Activated effector memory CD4-positive, alpha-beta T cell treated with anti-CD3 and anti-CD28 coated beads, Interleukin-2, amount 50 U/mL, for 16 hours (primary cell): ENCODE measurements at regions not wholly inside any gene's neighbourhood (a gene's known extent, or its start where the extent isn't known, plus 50 kb on each side); places are given as distances from the start of the nearest gene placed in this dataset.

Experiments
- DNase-seq: peaks from one replicate; pipeline ENCODE4 v3.0.0-alpha.2; 2020

DNA sequence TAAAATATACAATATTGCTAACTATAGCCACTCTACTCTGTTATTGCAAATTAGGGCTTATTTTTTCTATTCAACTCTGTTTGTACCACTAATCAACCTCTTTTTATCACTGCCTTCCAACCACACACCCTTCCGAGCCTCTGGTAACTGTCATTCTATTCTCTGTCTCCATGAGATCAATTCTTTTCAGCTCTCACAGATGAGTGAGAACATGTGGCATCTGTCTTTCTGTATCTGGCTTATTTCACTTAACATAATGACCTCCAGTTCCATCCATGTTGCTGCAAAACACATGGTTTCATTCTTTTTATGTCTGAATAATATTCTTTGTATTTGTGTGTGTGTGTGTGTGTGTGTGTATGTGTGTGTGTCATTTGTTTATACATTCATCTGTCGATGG lies 350.1 kb upstream of the DACH1 start:
- no peak for DNase-seq

GRCh38 chr13:72208112-72208645 lies 341.2 kb upstream of the DACH1 start:
- no peak for DNase-seq

GRCh38 chr13:72205773-72206172 lies 338.8 kb upstream of the DACH1 start:
- DNase-seq: no peak

DNA sequence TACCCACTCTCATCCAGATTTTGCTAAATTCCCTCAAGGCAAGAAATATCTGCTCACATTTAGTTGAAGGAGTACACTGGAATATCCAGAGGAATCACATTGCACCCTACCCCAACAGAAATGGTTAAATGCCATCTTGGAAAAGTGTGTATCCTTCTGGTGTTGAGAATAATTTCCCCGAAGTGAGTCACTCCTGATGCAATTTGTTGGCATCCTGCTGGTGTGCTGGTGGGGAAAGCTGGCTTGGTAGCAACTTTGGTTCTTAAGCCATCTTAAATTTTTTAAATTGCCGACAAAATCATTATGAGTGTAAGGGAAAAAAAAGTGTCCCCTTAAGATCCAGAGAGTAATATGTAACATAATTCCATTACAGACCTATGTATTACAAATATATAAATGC lies 337.3 kb upstream of the DACH1 start:
- no peak for DNase-seq

DNA sequence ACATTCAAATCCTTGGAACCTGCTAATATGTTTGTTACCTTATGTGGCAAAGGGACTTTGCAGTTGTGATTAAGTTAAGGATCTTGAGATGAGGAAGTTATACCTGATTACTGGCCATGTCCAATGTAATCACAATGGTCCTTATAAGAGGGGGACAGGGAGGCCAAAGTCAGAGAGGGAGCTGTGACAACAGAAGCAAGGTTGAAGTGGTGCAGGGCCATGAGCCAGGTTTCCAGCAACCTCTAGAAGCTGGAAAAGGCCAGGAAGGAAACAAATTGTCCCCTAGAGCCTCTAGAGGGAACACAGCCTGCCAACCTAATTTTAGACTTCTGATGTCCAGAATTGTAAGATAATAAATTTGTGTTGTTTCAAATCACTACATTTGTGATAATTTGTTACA lies 334.7 kb upstream of the DACH1 start:
- no peak for DNase-seq

DNA sequence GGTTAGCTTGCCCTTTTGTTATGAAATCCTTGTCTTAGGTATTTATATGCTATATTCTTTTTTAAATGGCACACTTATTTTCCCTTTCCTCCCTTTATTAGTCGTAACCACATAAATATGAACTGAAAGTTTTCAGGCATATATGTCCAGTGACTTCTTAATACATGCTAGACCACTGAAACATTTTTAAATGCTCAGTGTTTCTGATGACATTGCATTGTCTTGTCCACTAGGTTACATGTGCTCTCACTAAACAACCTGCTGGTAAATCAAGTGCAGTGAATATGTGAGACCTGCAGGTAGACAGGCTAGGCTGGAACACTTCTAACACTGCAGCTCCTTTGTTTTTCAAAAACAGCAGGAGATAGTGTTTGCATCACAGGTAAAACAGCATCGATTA lies 332.6 kb upstream of the DACH1 start:
- DNase-seq: no peak

DNA sequence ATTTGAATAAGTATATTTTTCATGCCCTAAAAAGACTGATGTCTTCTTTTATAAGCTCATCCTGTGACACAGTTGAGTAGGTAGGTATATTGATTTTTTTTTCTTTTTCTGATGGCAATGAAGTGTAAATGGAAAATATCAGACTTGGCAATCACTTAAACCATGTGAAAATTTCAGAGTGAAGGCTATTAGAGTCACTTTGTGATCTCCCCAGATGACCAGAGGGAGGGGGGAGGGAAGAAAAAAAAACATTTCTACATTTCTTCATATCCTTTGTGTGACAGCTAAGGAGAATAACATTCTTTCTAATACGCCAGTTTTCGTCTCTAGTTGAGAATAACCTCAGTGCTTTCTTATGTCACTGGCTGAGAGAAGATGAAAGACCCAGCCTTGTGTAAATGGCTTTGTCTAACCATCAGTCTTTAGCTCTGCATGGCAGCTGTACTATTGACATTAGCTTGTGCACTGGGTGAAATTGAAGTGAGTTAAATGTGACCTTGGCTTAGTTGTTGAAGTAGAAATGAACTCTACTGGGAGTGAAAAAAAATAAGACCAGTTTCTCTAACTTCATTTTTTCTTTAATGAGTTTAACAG lies 332.1 kb upstream of the DACH1 start:
- no peak for DNase-seq

DNA sequence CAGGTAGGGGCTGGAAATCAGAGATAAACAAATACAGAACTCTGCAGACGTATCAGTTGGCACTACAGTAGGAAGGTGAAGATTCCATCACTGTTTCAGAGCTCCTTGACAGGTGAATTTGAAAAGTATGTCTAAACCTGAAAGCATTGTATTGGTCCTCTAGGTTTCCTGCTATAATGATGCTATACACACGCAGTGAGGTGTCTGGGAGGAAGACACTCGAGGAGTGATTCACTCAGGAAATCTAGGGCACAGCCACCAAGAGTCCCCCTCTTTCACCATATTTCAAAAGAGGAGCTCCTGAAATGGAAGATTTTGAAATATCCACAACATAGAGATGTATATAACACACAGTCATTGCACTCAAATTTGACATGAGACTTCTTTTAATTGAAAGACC lies 331.0 kb upstream of the DACH1 start:
- DNase-seq: no peak

DNA sequence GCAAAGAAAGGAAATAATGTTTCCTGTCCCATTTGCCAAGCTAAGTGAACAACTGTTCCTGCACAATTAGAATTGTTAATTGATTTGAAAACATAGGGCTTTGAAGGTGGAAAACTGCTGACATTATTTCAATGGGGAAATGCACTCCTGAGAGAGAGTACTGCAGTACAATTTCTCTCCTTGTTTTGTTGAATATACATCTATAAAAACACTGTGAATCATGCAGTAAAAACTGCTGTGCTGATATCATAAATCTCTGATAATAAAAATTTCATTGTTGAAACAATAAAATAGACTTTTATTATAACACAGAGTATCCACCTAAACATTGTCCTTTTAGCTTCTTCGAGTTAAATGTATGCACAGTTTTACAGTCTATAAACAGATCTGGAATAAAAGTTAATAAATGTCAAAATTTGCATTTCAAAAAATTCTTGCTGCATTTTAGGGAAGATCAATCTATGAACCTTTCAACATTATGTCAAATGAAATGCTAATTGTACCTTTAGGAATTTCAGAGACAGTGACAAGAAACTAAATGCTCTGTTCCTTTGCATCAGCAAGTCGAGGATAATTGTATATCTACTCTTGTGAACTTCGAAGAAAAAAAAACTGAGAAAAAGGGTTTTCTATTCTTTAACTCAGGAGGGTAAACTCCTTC lies 328.2 kb upstream of the DACH1 start:
- DNase-seq: no peak

DNA sequence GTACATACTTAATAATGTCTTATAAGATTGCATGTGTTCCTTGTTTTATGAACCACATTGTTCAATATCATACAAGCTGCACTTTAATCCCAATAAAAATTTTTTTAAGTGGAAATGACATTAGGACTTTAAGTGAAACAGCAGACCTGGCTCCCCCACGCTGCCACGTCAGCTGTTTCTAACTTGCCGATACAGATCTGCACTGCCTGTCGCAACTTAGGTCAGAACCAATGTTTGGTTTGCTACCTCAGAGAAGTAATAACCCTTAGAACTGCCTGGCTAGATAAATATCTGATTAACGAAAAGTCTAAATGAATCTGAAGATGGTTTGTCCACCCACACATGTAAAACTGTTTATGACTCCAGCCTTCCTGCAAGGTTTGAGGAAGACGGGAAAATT lies 327.5 kb upstream of the DACH1 start:
- DNase-seq: no peak

DNA sequence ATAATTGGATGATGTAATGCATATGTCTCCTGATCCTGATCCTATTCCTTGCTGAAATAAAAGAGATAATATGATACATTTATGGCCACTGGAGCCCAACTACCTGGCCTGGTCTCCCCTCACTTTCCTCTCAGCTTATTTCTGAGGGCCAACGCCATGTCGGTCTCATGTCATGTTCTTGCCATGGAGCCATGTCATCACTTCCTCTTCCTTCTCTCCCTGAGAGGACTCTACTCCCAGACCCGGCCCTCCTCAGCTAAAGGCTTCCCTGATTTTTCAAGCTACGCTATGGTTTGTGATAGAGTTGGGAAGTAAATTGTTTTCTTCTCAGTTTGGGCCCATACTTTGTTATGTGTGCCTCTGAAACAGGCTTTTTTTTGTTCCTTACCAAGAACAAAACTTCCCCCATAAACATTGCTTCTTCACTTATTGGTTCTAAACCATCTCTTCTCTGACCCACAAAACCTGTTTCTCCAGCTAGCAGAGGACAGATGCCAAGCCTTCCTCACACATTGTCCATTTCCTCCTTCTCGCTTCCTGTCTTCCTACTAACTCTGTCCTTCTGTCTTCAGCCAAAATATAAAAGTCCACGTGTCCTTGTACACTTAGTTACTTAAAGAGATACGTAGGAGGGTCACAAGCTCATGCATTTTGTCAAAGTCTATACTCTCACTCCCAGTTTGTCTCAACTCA lies 319.9 kb upstream of the DACH1 start:
- no peak for DNase-seq

GRCh38 chr13:72185776-72186175 lies 318.8 kb upstream of the DACH1 start:
- no peak for DNase-seq

DNA sequence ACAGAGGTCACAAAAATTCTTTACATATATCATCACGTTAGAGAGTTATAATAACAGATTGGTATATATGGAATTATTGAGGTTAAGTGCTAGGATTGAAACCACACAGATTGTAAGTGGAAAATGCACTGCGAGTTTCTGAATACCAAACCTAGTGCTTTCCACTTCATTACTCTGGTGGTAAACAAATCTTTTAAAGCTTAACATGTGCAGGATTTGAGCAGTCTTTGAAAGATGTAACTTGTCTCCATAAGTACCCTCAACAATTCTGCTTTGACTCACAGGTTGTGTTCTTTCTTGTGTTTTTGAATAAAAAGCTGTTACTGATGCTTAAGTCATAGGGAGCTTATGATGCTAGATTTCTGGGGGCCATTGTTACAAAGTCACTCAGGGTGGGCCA lies 314.7 kb upstream of the DACH1 start:
- no peak for DNase-seq

DNA sequence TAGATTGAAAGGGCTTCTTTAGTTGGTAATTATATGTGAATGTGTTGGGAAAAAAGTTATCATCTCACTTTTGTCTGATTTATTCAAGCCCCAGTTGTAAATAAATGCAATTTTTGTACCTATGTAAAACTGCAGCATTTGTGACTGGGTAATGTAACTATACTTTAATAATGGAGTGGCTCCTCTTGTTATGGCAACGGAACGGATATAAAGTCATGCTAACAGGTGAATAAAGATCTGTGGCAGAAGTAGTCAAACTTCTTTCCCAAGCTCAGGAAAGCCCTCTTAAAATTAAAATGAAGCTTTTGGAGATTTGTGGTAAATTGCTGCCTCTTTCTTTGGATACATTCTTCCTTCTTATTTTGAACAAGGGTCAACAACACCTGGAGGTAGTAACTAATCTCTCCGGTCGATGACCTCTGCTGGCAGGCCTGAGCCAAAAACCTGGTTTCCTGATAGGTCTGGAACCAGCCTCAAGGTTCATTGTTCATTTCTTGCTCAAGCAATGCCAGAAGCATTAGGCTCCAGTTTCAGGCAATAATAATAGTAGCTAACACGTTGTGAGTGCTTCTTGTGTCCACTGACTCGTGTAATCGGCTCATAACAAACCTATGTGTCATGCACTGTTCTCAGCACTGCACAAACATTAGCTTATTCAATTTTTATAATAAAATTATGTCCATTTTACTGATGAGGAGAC lies 313.4 kb upstream of the DACH1 start:
- DNase-seq: no peak

DNA sequence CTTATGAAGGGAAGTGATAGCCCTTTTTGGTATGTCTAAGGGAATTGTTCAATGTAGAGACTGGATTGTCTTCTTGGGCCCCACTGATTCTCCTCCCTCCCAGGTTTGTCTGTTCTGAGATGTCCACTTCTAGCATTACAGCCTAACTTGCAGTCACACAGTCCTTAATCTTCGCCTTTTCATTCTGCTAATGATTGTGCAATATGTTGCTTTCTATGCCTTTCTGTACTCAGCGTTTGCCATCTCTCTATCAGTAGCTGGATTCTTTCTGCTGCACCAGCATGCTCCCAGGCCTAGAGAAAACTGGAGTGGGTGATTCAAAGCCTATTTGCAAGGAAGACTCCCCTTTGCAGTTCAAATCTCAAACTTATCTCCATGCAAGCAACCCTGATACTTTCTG lies 307.5 kb upstream of the DACH1 start:
- no peak for DNase-seq

GRCh38 chr13:72170571-72170970 lies 303.6 kb upstream of the DACH1 start:
- DNase-seq: no peak

DNA sequence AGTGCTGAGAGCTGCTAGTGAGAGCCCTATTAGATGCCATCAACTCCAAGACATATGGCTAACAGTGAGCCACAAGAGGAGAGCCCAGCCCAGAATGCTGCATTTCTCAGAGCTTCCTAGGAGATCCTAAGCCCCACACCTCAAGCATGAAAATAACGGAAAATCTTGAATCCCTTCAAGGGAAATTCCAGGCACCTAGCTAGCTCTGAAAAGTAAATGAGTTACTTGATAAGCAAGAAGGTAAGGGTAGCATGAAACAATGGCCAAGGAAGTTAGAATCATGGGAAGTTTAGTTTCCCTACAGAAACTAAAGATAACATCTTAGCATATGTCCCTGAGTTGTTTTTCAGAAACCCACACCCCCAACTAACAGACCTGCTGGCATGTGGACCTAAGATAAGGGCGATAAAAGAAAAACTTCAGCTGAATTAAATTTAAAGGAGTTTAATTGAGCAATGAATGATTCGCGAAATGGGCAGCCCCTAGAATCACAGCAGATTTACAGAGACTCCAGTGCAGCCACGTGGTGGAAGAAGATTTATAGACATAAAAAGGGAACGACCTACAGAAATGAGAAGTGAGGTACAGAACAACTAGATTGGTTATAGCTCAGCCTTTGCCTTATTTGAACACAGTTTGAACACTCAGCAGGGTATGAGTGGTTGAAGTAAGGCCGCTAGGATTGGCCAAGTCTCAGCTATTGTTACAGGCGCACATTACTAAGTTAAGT lies 301.3 kb upstream of the DACH1 start:
- DNase-seq: no peak

DNA sequence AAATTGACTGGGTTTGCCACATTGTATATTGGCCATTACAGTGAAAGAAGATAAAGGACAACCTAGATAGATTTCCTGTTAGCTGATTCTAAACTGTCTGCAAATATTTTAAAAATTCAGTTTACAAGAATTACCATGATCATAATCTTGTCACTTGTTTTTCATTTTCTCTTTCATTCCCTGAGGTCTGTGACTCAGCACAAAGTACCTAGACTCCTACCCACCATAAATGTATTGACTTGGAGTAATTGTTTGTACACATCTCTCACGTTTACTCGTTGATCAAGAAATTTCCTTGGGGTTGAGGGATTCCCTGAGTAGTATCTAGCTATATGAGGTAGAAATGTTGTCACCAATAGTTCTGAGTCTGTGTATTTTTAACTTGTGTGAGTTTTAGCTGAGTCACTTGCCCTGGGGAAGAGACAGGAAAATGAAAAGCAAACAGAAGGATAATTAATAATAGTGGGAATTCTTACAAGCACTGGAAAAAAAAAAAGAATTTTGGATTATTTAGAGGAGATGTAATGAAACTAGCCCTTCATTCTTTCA lies 299.2 kb upstream of the DACH1 start:
- DNase-seq: no peak

DNA sequence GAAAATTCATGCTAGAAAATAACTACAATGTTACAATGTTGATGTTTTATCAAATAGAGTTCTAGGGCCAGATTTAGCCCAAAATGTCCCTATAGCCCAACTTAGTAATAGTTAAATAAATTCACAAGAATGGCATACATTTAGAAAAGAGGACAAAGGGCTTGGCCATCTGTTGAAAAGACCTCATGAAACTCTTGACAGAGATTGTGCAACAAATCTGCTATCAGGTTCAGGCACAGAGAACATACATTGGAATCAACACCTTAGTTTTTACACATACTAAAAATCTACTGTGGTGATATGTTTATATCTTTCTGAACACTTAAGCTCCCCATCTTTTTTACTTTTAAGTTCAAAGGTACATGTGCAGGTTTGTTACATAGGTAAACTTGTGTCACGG lies 298.3 kb upstream of the DACH1 start:
- DNase-seq: no peak

- DNase-seq: no peak
Measured at GRCh38 chr13:72164811-72165210, 297.8 kb upstream of the DACH1 start.

DNA sequence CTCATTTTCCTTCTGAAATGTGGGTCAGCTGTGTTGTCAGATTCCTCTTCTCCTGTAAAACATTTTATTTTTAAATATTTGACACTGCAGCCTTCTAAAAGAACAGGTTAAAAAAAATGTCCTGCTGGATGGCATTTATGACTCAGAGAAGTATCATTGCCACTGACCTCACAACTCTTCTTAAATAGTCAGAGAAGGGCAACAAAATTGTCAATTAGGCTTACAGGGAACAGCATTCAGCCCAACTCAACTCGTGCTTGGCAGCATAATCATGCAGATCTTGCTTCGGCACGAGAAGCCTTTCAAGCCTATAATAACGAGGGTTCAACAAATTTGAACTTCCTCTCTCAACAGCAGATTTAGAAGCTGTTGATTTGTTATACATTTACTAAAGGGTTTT lies 296.7 kb upstream of the DACH1 start:
- DNase-seq: no peak

- DNase-seq: no peak
Measured at GRCh38 chr13:72160977-72161376, 294.0 kb upstream of the DACH1 start.

DNA sequence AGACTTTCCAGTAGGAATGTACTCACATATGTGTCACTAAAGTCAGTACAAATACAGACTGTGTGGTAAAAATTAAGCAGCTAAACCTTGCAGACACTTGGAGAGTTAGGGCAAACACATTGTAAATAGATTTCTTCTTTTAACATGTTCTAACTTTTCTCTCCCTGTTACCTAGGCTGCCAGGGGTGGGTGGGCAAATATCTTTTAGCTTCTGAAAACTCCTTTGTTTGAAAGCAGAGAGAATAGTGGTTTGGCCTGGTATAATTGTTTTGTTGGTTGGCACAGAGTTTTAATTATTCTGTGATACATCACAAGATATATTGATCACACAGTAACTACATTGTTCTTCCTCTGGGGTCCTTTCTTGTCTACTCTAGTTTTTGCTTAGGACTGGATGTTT lies 289.8 kb upstream of the DACH1 start:
- DNase-seq: no peak
